Ovary (tissue), 7 donors: ENCODE measurements at regions not wholly inside any gene's neighbourhood (a gene's known extent, or its start where the extent isn't known, plus 50 kb on each side); places are given as distances from the start of the nearest gene placed in this dataset.
"Not testable (repeated sequence)": the region's sequence is repeated elsewhere in the genome, so short reads cannot be mapped to it uniquely, and the experiment has no call there.

ENCODE experiments used
- DNase-seq, 5 donors: peaks; one replicate each; pipeline ENCODE4 v3.0.0-alpha.2; 2019 to 2020
- H3K27ac ChIP-seq, 2 donors: fragments of 200-600 bp; one replicate each; pipeline versions ENCODE4 v1.5.1 to v1.8.0; 2019 to 2022
- H3K27me3 ChIP-seq: fragments of 200-600 bp; one replicate; pipeline ENCODE4 v1.8.0; 2022
- H3K36me3 ChIP-seq: fragments of 200-600 bp; sonication (generic); one replicate; pipeline ENCODE4 v1.5.1; 2019
- H3K4me1 ChIP-seq: one replicate; pipeline ENCODE4 v1.8.1; 2013; ENCODE audit warnings: mild to moderate bottlenecking, moderate library complexity; ENCODE audit not compliant: insufficient read depth
- H3K4me3 ChIP-seq: fragments of 200-600 bp; sonication (generic); one replicate; pipeline ENCODE4 v1.5.1; 2017
- H3K9me3 ChIP-seq, 2 donors: fragments of 200-600 bp in 1 of 2; sonication (generic) in 1 of 2; one replicate each; pipeline versions ENCODE4 v1.5.1 to v1.8.1; 2013 to 2019; ENCODE audit warnings: mild to moderate bottlenecking in 1 of 2, moderate library complexity in 1 of 2
- CTCF ChIP-seq, 3 donors: fragments of 450-650 bp in 2 of 3; fragments of 200-600 bp in 1 of 3; IDR thresholded peaks; one replicate each; pipeline versions ENCODE4 v1.5.1 to v1.8.0; 2016 to 2022; ENCODE audit warnings: antibody characterized with exemption in 3 of 3, mild to moderate bottlenecking in 1 of 3
- EP300 ChIP-seq: sonication (generic); formaldehyde crosslinking; IDR thresholded peaks from one replicate; pipeline ENCODE4 v1.6.1; 2017; ENCODE audit warnings: antibody characterized with exemption
- POLR2A ChIP-seq: fragments of 450-650 bp; IDR thresholded peaks from one replicate; pipeline ENCODE4 v1.6.1; 2017; ENCODE audit warnings: antibody characterized with exemption, mild to moderate bottlenecking, moderate library complexity
- WGBS, 3 donors: extraction: QIAGEN DNeasy Blood & Tissue Kit in 1 of 3; methylation state at CpG; one replicate each; pipeline versions ENCODE4 v1.1.5 to v1.1.7; 2013 to 2017; 5-methylcytosine and 5-hydroxymethylcytosine counted together
- intact Hi-C, 4 donors: fragments of 100-400 bp; cut with DNase I; formaldehyde crosslinking; loops; one replicate each; pipeline versions ENCODE4 v1.11.0 to v1.15.1; 2022 to 2023
- donor health status: DM: no; HTN: no; CAD: no; lungs with moderate emphysema.
- donor health status: DM: no; HTN: no; CAD: no.
- donor health status: Bipolar disorder and iron deficiency.
- donor health status: DM: no; HTN: no; CAD: no.
- donor health status: DM: yes; HTN: yes; CAD: no.

- WGBS, 3 donors, result 38 to 57% (median 44%) methylated on average over 4 of the region's 4 CpGs
- no peak overlapping the region for H3K27ac ChIP-seq
- no peaks in the 10 kb centered on the region for H3K36me3 ChIP-seq
- TF ChIP-seq POLR2A (no peak), CTCF (IDR thresholded peaks at IDR 0.05) (no peak), EP300 (no peak)
- DNase-seq, result no peak
- no peaks in the 10 kb centered on the region for H3K4me1 ChIP-seq
- H3K4me3 ChIP-seq, result no peak overlapping the region
- intact Hi-C loops, result no loop called here
- H3K9me3 ChIP-seq, result no peaks in the 10 kb centered on the region
- no peaks in the 10 kb centered on the region for H3K27me3 ChIP-seq
Measured at GRCh38 chr5:166123717-166124116, 2167.7 kb upstream of the WWC1 start.

GRCh38 chr5:166127766-166128570 lies 2163.5 kb upstream of the WWC1 start:
- Histone ChIP-seq H3K27ac (no peak overlapping the region), H3K4me1 (no peaks in the 10 kb centered on the region), H3K4me3 (no peak overlapping the region), H3K9me3 (no peaks in the 10 kb centered on the region), H3K36me3 (no peaks in the 10 kb centered on the region), H3K27me3 (no peaks in the 10 kb centered on the region)
- intact Hi-C loops, result no loop called here
- TF ChIP-seq CTCF (IDR thresholded peaks at IDR 0.05), result no peak
- no peak for TF ChIP-seq POLR2A
- no peak for TF ChIP-seq EP300
- WGBS, 3 donors, result 88 to 91% (median 91%) methylated on average over 10 of the region's 10 CpGs
- no peak for DNase-seq

DNA sequence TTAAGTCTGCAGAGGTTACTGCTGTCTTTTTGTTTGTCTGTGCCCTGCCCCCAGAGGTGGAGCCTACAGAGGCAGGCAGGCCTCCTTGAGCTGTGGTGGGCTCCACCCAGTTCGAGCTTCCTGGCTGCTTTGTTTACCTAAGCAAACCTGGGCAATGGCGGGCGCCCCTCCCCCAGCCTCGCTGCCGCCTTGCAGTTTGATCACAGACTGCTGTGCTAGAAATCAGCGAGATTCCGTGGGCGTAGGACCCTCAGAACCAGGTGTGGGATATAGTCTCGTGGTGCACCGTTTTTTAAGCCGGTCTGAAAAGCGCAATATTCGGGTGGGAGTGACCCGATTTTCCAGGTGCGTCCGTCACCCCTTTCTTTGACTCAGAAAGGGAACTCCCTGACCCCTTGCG lies 2146.3 kb upstream of the WWC1 start:
- not testable (repeated sequence) for DNase-seq

GRCh38 chr5:166163996-166164610 lies 2127.3 kb upstream of the WWC1 start:
- TF ChIP-seq EP300 (no peak), POLR2A (no peak), CTCF (IDR thresholded peaks at IDR 0.05) (no peak)
- no peak for DNase-seq
- intact Hi-C loops, result no loop called here
- Histone ChIP-seq H3K4me3 (no peak overlapping the region), H3K27ac (no peak overlapping the region), H3K9me3 (no peaks in the 10 kb centered on the region), H3K27me3 (no peaks in the 10 kb centered on the region), H3K4me1 (no peaks in the 10 kb centered on the region), H3K36me3 (no peaks in the 10 kb centered on the region)
- 44 to 57% (median 50%) methylated on average over 3 of the region's 3 CpGs for WGBS, 3 donors

More for the DNA sequence above, 2146.3 kb upstream of the WWC1 start:
- H3K27me3 ChIP-seq, H3K4me3 ChIP-seq, H3K36me3 ChIP-seq, H3K9me3 ChIP-seq, H3K4me1 ChIP-seq, H3K27ac ChIP-seq, intact Hi-C loops: not testable (repeated sequence)
- WGBS, 3 donors, result 80 to 97% (median 94%) methylated on average over 13 to 16 of the region's 17 CpGs

GRCh38 chr5:166165596-166165995 lies 2125.8 kb upstream of the WWC1 start:
- intact Hi-C loops, result no loop called here

More at GRCh38 chr5:166165596-166165995, 2125.8 kb upstream of the WWC1 start:
- Histone ChIP-seq H3K4me3 (no peak overlapping the region), H3K27ac (no peak overlapping the region), H3K27me3 (no peaks in the 10 kb centered on the region), H3K4me1 (no peaks in the 10 kb centered on the region), H3K36me3 (no peaks in the 10 kb centered on the region), H3K9me3 (no peaks in the 10 kb centered on the region)
- WGBS, 3 donors, result 15 to 26% (median 16%) methylated on average over 4 of the region's 4 CpGs
- no peak for DNase-seq
- TF ChIP-seq CTCF (IDR thresholded peaks at IDR 0.05) (no peak), POLR2A (no peak), EP300 (no peak)
